B cell (primary cell): ENCODE measurements at regions not wholly inside any gene's neighbourhood (a gene's known extent, or its start where the extent isn't known, plus 50 kb on each side); places are given as distances from the start of the nearest gene placed in this dataset.

Source experiments
- CTCF ChIP-seq: fragments of 200-600 bp; IDR thresholded peaks from one replicate; pipeline ENCODE4 v1.8.0; 2022; ENCODE audit warnings: antibody characterized with exemption, mild to moderate bottlenecking
- EZH2 ChIP-seq: IDR thresholded peaks from 2 replicates; pipeline ENCODE4 v1.6.1; 2012; ENCODE audit warnings: borderline replicate concordance, low read depth, mild to moderate bottlenecking, moderate library complexity, low read length; ENCODE audit not compliant: insufficient read depth, poor library complexity, severe bottlenecking

- TF ChIP-seq CTCF (peak; percentile 83), EZH2 (no peak)
These were observed 79.5 kb upstream of the HTR4 start for GRCh38 chr5:148733601-148734438.
